CD4-positive, alpha-beta T cell treated with Interleukin-21 for 1 hour (primary cell): ENCODE measurements at regions not wholly inside any gene's neighbourhood (a gene's known extent, or its start where the extent isn't known, plus 50 kb on each side); places are given as distances from the start of the nearest gene placed in this dataset.
"Not testable (repeated sequence)": the region's sequence is repeated elsewhere in the genome, so short reads cannot be mapped to it uniquely, and the experiment has no call there.

Source experiments
- DNase-seq: peaks from one replicate; pipeline ENCODE4 v3.0.0-alpha.2; 2020

- DNase-seq: no peak
Measured at GRCh38 chr15:93340406-93340805, 251.4 kb upstream of the RGMA start.

- DNase-seq: no peak
Measured at GRCh38 chr15:93333796-93334195, 244.8 kb upstream of the RGMA start.

- DNase-seq: not testable (repeated sequence)
Measured at GRCh38 chr15:93333126-93333525, 244.1 kb upstream of the RGMA start.

GRCh38 chr15:93332168-93332553 lies 243.2 kb upstream of the RGMA start:
- no peak for DNase-seq

- no peak for DNase-seq
Measured at GRCh38 chr15:93331545-93332167, 242.6 kb upstream of the RGMA start.

GRCh38 chr15:93330912-93331544 lies 242.0 kb upstream of the RGMA start:
- no peak for DNase-seq

GRCh38 chr15:93327364-93327763 lies 238.4 kb upstream of the RGMA start:
- DNase-seq: no peak

GRCh38 chr15:93324186-93324975 lies 235.4 kb upstream of the RGMA start:
- no peak for DNase-seq

GRCh38 chr15:93321881-93322282 lies 232.9 kb upstream of the RGMA start:
- no peak for DNase-seq

- no peak for DNase-seq
Measured at GRCh38 chr15:93319121-93319814, 230.3 kb upstream of the RGMA start.

GRCh38 chr15:93317772-93318171 lies 228.8 kb upstream of the RGMA start:
- no peak for DNase-seq

GRCh38 chr15:93314245-93314644 lies 225.2 kb upstream of the RGMA start:
- DNase-seq: no peak

- no peak for DNase-seq
Measured at GRCh38 chr15:93312891-93313486, 224.0 kb upstream of the RGMA start.

GRCh38 chr15:93311620-93312019 lies 222.6 kb upstream of the RGMA start:
- no peak for DNase-seq

- no peak for DNase-seq
Measured at GRCh38 chr15:93308026-93308690, 219.1 kb upstream of the RGMA start.

GRCh38 chr15:93307513-93307912 lies 218.5 kb upstream of the RGMA start:
- no peak for DNase-seq

- no peak for DNase-seq
Measured at GRCh38 chr15:93305306-93305705, 216.3 kb upstream of the RGMA start.

GRCh38 chr15:93302080-93302765 lies 213.2 kb upstream of the RGMA start:
- DNase-seq: no peak

- DNase-seq: no peak
Measured at GRCh38 chr15:93300796-93301195, 211.8 kb upstream of the RGMA start.

- no peak for DNase-seq
Measured at GRCh38 chr15:93299675-93300074, 210.7 kb upstream of the RGMA start.

GRCh38 chr15:93298901-93299300 lies 209.9 kb upstream of the RGMA start:
- no peak for DNase-seq
